G401.6 (cell line): ENCODE measurements at regions not wholly inside any gene's neighbourhood (a gene's known extent, or its start where the extent isn't known, plus 50 kb on each side); places are given as distances from the start of the nearest gene placed in this dataset.
"Not testable (repeated sequence)": the region's sequence is repeated elsewhere in the genome, so short reads cannot be mapped to it uniquely, and the experiment has no call there.

Experiments
- FAIRE-seq: peaks from 2 replicates; lab custom pipeline; 2012; peaks lifted over from hg19 to GRCh38; lab: Jason Lieb, UNC

- FAIRE-seq = no peak
Measured at GRCh38 chr3:25844891-25845290, 55.0 kb downstream of the OXSM start.

- peak; percentile 81 for FAIRE-seq
Measured at GRCh38 chr3:25846282-25846681, 56.4 kb downstream of the OXSM start.

GRCh38 chr3:25849091-25849490, 59.2 kb downstream of the OXSM start:
- no peak for FAIRE-seq

GRCh38 chr3:25849641-25850385, 59.9 kb downstream of the OXSM start:
- no peak for FAIRE-seq

GRCh38 chr3:25851693-25852259, 61.9 kb downstream of the OXSM start:
- not testable (repeated sequence) for FAIRE-seq

- no peak for FAIRE-seq
Measured at GRCh38 chr3:25854214-25854613, 64.3 kb downstream of the OXSM start.

GRCh38 chr3:25854635-25855034, 64.7 kb downstream of the OXSM start:
- FAIRE-seq = no peak

- FAIRE-seq = no peak
Measured at GRCh38 chr3:25855266-25855784, 65.4 kb downstream of the OXSM start.

GRCh38 chr3:25856902-25857518, 67.1 kb downstream of the OXSM start:
- peak; percentile 88 for FAIRE-seq

GRCh38 chr3:25861566-25861965, 71.7 kb downstream of the OXSM start:
- FAIRE-seq = no peak

- FAIRE-seq = no peak
Measured at GRCh38 chr3:25863011-25863415, 73.1 kb downstream of the OXSM start.

GRCh38 chr3:25863416-25863959, 73.6 kb downstream of the OXSM start:
- FAIRE-seq = no peak

- FAIRE-seq = no peak
Measured at GRCh38 chr3:25870452-25870851, 80.6 kb downstream of the OXSM start.

GRCh38 chr3:25872200-25872877, 82.4 kb downstream of the OXSM start:
- FAIRE-seq = no peak

GRCh38 chr3:25883492-25883891, 93.6 kb downstream of the OXSM start:
- no peak for FAIRE-seq

GRCh38 chr3:25884981-25885380, 95.1 kb downstream of the OXSM start:
- no peak for FAIRE-seq

- FAIRE-seq = no peak
Measured at GRCh38 chr3:25885544-25885943, 95.7 kb downstream of the OXSM start.

- no peak for FAIRE-seq
Measured at GRCh38 chr3:25887907-25888306, 98.0 kb downstream of the OXSM start.

GRCh38 chr3:25888892-25889524, 99.1 kb downstream of the OXSM start:
- no peak for FAIRE-seq

GRCh38 chr3:25889525-25889917, 99.6 kb downstream of the OXSM start:
- FAIRE-seq = no peak

- no peak for FAIRE-seq
Measured at GRCh38 chr3:25894101-25894500, 104.2 kb downstream of the OXSM start.

- FAIRE-seq = no peak
Measured at GRCh38 chr3:25895031-25895430, 105.1 kb downstream of the OXSM start.
